ENCODE measurements at regions not wholly inside any gene's neighbourhood (a gene's known extent, or its start where the extent isn't known, plus 50 kb on each side); places are given as distances from the start of the nearest gene placed in this dataset.

DNA sequence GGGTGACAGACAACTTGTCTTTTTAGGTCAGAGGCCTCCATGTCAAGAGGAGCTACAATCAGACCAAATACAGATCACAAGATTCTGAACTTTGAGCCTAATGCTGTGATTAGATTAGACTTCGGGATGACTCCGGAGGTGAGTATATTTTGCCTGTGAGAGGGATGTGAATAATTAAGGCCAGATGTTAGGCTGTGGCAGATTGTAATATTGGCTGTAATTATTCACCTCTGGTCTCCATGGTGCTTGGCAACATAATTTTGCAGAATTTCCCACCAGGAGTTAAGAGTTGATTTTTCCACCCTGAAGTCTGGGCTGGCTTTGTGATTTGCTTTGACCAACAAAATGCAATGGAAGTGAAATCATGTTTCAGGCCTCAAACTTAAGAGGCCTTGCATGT lies 108.2 kb upstream of the CWC22 start:
- H3K4me3 ChIP-seq (ENCODE audit: low read depth, poor library complexity, severe bottlenecking), result no peak overlapping the region
- TF ChIP-seq, protein P1, sequence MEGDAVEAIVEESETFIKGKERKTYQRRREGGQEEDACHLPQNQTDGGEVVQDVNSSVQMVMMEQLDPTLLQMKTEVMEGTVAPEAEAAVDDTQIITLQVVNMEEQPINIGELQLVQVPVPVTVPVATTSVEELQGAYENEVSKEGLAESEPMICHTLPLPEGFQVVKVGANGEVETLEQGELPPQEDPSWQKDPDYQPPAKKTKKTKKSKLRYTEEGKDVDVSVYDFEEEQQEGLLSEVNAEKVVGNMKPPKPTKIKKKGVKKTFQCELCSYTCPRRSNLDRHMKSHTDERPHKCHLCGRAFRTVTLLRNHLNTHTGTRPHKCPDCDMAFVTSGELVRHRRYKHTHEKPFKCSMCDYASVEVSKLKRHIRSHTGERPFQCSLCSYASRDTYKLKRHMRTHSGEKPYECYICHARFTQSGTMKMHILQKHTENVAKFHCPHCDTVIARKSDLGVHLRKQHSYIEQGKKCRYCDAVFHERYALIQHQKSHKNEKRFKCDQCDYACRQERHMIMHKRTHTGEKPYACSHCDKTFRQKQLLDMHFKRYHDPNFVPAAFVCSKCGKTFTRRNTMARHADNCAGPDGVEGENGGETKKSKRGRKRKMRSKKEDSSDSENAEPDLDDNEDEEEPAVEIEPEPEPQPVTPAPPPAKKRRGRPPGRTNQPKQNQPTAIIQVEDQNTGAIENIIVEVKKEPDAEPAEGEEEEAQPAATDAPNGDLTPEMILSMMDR (IDR thresholded peaks at IDR 0.05), result no peak
- no peak for TF ChIP-seq POLR2A (IDR thresholded peaks at IDR 0.05)
- DNase-seq (ENCODE audit: low spot score in 2 of 2), result no peak
- intact Hi-C loops (cut with DNase I; ENCODE audit: low total_unique reads), result no loop called here
- 80 to 93% methylated on average over 2 of the region's 2 CpGs for WGBS, 2 donors

DNA sequence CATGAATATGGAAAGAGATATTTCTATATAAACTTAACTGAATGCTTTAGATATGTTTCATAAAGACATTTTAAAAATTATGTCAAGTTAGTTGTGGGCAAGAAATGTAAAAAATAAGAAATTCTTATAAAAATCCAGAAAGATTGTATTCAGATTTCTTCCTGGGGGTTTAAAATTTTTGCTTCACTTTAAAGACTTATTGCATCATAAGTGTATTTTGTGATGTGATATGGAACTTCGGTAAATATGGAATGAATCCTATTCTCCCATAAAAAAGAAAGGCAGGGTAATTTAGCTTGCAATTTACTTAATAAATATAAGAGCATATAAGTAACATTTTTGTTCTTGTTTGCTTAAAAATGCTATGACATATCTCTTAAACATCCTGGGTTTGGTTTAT lies 104.8 kb upstream of the CWC22 start:
- no peak overlapping the region for H3K4me3 ChIP-seq (ENCODE audit: low read depth, poor library complexity, severe bottlenecking)
- intact Hi-C loops (cut with DNase I; ENCODE audit: low total_unique reads), result no loop called here
- WGBS, 2 donors, result 87 to 90% methylated on average over 1 of the region's 1 CpG
- no peak for TF ChIP-seq POLR2A (IDR thresholded peaks at IDR 0.05)
- TF ChIP-seq, protein P1 (IDR thresholded peaks at IDR 0.05), result no peak
- no peak for DNase-seq (ENCODE audit: low spot score in 2 of 2)

DNA sequence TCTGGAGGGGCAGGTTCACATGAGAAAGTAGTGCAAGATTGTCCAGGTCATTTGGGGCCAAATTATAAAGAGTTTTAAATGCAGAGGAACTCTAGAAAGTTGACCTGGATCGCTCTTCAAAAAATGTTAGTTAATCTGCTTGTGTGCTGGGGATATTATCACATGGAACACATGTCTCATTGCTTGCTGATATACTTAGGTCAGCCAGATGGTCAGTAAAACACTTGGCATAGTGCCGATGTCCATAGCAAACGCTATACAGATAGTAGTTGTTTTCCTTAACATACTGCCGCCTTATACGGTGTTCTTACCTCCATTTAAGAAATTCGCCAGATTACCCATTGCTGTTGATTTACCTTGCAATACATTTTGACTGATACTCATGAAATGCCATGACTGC lies 103.4 kb upstream of the CWC22 start:
- intact Hi-C loops (cut with DNase I; ENCODE audit: low total_unique reads), result no loop called here
- H3K4me3 ChIP-seq (ENCODE audit: low read depth, poor library complexity, severe bottlenecking), result no peak overlapping the region
- no peak for TF ChIP-seq POLR2A (IDR thresholded peaks at IDR 0.05)
- TF ChIP-seq, protein P1 (IDR thresholded peaks at IDR 0.05), result no peak
- no peak for DNase-seq (ENCODE audit: low spot score in 2 of 2)
- WGBS, 2 donors, result 96% methylated on average over 6 of the region's 6 CpGs

DNA sequence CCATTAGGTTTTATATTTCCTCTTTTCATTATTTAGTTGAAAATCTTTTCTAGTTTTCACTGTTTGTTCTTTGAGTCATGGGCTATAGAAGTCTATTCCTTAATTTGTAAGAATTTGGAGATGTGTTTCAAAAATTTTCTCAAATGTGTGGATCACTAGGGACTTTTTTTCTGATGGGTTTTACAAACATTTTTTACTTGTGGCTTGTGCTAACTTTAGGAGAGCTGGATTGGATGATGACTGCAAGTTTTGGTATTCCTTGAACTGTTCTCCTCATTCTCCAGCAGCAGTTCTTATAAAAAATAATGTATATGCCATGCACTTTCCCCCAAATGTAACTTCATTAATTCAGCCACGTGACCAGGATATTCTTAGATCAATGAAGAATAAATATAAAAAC lies 94.7 kb upstream of the CWC22 start:
- DNase-seq (ENCODE audit: low spot score in 2 of 2), result no peak
- WGBS, 2 donors, result 59% methylated on average over 1 of the region's 1 CpG
- TF ChIP-seq, protein P1 (IDR thresholded peaks at IDR 0.05), result no peak
- no peak for TF ChIP-seq POLR2A (IDR thresholded peaks at IDR 0.05)
- no peak overlapping the region for H3K4me3 ChIP-seq (ENCODE audit: low read depth, poor library complexity, severe bottlenecking)
- intact Hi-C loops (cut with DNase I; ENCODE audit: low total_unique reads), result no loop called here

DNA sequence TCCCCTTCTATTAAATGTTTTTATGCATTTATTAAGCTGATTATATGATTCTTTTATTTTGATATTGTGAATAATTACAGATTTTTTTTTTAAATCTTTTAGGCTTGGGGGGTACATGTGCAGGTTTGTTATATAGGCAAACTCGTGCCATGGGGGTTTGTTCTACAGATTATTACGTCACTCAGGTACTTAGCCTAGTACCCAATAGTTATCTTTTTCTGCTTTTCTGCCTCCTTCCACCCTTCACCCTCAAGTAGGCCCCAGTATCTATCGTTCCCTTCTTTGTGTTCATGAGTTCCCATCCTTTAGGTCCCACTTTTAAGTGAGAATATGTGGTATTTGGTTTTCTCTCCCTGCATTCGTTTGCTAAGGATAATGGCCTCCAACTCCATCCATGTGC lies 92.2 kb upstream of the CWC22 start:
- H3K4me3 ChIP-seq (ENCODE audit: low read depth, poor library complexity, severe bottlenecking), result no peak overlapping the region
- DNase-seq (ENCODE audit: low spot score in 2 of 2), result no peak
- 83 to 84% methylated on average over 4 of the region's 4 CpGs for WGBS, 2 donors
- no peak for TF ChIP-seq POLR2A (IDR thresholded peaks at IDR 0.05)
- TF ChIP-seq, protein P1 (IDR thresholded peaks at IDR 0.05), result no peak
- intact Hi-C loops (cut with DNase I; ENCODE audit: low total_unique reads), result no loop called here

DNA sequence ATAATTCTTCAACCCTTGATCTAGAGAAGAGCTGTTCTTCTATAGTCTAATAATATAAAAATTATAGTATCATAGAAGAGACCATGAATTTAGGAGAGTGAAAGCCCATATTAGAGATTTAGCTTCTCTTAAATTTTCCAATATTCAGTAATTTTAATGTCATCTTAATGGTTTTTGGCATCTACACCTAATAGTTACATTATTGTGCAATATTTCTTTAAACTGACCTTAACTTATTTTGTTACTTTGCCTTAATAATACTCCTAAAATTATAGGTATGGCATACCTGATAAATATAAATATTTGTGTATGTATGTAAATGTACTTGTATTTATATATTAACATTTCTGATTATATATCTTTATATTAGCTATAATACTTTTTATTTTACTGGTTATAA lies 78.0 kb upstream of the CWC22 start:
- no peak for DNase-seq (ENCODE audit: low spot score in 2 of 2)
- TF ChIP-seq POLR2A (IDR thresholded peaks at IDR 0.05), result no peak
- TF ChIP-seq, protein P1 (IDR thresholded peaks at IDR 0.05), result no peak
- intact Hi-C loops (cut with DNase I; ENCODE audit: low total_unique reads), result loop anchor here (10.0 kb wide), 1 partner anchor 1560 kb away; no protein-coding TSS in a partner anchor
- H3K4me3 ChIP-seq (ENCODE audit: low read depth, poor library complexity, severe bottlenecking), result no peak overlapping the region

All from lower leg skin (tissue), 4 donors.